NCI-H460 (cell line): ENCODE measurements at regions not wholly inside any gene's neighbourhood (a gene's known extent, or its start where the extent isn't known, plus 50 kb on each side); places are given as distances from the start of the nearest gene placed in this dataset.

ENCODE experiments used
- DNase-seq: peaks from one replicate; pipeline ENCODE4 v3.0.0-alpha.2; 2016; ENCODE audit warnings: low read depth; ENCODE audit errors: extremely low read depth

DNA sequence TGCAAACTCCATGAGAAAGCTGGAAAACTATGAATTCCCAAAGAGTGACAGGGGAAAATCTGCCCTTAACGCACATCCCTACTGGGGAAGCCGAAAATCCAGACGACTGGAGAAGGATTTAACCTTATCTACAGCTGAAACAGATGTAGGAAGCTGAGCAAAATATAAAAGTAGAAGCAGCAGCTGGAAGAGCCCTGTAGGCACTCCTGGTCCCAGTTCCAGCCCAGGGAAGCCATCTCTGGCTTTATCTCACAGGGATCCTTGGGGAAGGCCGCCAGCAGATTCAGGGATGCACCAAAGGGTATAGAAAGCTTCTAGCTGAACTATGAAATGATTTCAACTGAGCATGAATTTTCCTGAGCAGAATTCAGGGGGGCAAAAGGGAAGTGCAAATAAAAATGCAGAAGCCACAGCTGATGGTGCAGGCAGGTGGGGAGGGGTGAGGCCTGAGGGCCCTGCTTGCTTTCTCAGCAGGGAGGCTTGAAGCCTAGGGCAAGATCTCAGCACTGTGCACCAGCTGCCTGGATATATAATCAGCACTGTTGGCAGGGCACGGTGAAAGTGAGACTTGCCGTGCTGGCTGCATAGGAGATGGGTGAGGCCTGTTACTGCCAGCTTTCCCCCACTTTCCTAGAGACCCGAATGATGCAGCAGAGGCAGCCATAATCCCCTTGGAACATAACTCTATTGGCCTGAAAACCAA, 2019.5 kb upstream of the NUDT12 start:
- no peak for DNase-seq

DNA sequence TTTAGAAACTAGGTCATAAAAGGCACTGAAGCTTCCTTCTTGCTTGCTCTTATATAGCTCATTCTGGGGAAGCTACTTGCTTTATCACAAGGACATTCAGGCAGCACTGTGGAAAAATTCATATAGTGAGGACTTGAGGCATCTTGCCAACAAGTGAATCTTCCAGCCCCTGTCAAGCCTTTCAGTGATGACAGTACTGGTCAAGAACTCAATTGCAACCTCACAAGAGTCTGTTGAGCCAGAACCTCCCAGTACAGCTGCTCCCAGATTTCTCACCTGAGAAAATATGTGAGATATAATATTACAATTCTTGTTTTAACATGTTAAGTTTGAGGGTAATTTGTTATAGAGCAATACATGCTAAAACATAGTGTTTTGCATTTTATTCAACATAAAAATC, 2011.0 kb upstream of the NUDT12 start:
- DNase-seq, result no peak

DNA sequence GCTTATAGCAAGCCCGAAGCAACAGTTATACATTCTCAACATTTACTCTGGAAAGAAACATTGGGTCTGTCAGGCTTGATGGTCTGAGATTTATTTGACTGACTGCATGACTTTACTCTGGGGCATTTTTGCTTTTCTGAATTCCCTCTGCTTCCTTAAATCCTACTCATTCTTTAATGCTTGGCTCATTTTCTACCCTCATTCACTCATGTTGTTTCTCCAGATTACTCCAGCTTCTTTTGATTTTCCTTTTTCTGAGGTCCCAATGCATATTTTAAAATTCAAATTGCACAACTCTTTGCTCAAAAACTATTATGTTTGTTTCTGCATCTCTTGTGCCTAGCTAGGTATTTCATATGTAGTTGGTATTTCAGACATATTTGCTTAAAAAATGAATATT, 2002.9 kb upstream of the NUDT12 start:
- no peak for DNase-seq

DNA sequence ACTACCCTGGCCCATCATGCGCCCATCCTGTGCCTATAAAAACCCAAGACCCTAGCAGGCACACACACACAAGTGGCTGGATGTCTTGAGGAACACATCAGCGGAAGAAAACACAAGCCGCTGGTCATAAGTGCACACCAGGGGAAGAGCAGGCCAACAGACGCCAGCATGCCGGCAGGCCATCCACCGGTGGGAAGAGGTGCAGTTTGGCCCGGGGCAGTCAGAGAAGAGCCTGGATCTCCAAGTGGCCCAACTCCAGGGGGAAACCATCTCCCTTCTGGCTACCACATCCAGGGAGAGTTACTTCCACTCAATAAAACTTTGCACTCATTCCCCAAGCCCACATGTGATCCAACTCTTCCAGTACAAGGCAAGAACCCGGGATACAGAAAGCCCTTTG, 2001.3 kb upstream of the NUDT12 start:
- DNase-seq, result no peak

DNA sequence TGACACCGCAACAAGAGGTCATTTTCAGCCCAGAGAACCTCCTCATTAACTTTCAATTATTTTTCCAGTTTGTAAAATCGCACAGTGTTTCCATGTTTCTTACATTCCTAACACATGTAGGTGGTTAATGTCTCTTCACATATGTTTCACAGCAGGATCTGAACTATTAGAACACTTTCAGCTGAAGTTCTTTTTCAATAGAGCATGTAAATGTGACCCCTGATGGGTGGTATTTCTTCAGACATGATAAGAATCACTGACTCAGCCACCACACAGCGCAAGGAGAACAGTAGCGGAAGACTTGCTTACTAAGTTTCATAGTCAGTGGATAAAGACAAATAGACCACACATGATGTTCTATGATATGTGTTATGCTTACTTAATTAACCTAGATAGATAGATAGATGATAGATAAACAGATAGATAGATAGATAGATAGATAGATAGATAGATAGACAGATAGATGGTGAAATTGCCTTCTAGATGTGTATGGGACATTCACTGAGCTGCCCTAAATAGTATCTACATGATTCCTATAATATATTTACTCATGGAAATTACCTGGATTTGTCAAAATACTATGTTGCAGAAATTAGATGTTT, 1992.1 kb upstream of the NUDT12 start:
- DNase-seq, result no peak

DNA sequence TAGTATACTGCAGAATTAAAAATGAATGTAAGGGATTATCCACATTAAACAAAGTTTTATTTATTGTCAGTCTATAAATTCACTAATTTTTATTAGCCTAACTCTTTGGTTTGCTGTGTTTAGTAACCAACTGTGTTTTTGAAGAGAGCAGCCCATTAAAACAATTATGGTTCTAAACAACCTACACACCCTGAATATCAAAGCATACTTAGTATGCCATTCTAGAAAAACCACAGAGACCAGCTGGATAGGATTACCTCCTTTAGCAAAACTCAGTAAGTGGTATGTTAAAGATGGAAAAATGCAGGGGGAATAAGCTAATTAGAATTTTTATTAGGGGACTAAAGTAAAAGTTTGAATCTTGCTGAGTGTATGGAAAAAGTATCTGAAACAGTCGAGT, 1981.7 kb upstream of the NUDT12 start:
- no peak for DNase-seq

DNA sequence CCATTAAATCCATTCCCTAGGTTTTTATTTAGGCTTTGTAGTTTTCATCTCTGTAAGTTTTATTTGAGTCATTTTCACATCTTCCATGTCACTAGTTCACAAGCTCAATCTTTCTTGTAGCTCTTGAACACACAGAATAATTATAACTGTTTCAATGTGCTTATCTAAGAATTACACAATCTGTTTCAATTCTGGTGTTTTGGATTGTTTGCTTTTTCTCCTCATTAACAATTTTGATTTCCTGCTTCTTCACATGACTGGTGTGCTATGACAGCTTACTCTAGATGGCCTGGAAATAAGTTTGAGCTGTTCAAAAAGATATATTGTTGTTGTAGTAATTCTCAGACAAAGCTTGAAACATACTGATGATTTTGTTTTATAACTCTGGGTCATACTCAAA, 1974.1 kb upstream of the NUDT12 start:
- no peak for DNase-seq

DNA sequence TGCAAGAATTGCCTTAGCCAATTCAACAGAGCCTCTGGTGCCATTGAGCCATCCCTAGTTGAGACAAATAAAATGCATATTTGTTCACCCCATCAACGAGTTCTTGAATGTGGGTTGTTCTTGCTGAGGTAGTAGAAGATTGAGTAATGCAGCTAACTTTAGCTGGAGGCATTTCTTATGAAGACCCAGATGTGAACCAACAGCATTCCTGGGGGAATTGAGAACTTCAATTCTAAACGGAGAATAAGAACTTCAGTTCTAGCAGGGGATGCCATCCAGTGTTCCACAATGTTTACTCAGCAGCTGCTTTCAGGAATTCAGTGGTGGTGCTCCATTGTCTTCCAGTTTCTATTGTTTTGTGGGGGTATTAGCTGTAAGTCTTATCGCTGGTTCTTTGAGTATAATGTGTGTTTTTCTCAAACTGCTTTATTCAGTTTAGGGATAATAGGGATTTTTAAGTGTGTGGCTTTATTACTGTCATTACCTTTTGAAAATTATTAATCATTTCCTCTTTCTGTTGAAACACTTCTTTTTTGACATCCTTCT, 1968.2 kb upstream of the NUDT12 start:
- DNase-seq, result no peak

DNA sequence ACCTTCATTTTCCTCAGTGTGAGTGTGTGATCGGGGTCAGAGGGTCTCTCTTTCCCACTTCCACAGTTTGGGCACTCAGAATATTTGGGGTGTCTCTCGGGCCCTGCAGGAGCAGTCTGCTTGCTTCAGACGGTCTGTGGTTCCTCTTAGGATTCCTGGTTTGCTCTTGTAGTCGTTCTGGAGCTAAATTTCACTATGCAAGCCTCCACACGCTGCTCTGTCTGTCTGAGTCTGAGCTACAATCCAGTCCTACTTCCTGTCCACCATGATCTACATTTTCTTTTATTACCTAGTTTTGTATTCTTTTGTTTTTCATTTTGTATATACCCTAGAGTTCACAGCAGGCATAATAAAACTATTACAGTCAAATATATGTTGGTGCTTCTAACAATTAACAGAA, 1967.3 kb upstream of the NUDT12 start:
- DNase-seq, result no peak

DNA sequence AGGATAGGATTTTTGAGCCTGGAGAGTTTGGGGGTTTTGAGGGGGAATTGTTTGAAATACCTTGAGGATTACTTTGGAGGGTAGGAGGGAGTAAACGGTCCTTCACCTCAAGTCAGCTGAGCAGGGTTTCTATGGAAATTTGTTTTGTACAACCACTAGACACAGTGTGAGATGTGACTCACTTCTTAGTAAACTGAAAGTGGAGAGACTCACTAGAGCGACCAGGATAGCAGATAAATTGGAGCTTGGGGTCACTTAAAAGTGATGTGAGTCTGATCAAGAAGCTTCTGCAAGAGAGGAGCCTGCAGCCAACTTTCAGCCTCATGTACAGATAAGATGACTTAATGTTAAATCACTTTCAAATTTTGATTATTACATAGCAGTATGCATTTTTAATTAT, 1945.9 kb upstream of the NUDT12 start:
- DNase-seq, result peak; percentile 45

DNA sequence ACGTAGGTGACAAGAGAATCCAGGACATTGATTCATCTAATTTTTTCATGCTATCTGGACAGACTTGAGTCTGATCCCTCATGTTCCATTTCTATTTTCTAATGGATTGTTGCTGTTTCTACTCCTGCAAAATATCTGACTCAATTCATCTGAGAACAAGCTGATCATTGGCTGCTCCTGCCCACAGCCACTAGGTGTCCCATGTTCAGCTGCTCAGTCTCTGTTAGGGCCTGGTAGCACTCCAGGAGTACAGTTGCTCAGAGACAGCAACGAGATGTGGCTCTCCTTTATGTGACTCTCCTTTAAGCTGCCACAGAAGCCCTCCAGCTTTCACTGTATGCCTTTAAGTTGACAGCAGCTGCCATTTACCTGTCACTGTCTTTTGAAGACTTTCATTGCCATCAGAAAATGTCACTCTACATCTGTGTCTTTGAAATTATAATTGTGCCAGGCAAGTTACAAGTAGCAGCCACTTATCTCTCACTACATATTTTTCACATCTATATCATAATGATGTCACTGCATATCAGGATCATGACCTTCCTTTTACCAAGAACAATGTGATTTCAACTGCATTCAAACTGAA, 1944.2 kb upstream of the NUDT12 start:
- DNase-seq, result peak; percentile 73

DNA sequence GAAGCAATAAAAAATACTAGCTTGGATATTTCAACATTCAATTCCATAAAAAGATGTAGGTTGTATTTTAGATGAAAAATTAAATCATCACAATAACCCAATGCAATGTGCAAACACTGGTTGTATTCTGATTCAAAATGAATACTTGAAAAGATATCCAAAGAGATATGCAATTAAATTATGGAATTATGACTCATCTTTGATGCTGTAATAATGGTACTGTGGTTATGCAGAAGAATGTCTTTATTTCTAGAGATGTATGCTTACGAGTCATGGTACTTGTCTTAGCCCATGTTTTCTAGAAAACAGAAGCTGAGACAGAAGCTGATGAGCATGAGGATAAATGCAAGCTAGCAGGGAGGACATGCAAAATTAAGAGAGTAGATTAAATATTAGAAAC, 1941.4 kb upstream of the NUDT12 start:
- DNase-seq, result no peak

DNA sequence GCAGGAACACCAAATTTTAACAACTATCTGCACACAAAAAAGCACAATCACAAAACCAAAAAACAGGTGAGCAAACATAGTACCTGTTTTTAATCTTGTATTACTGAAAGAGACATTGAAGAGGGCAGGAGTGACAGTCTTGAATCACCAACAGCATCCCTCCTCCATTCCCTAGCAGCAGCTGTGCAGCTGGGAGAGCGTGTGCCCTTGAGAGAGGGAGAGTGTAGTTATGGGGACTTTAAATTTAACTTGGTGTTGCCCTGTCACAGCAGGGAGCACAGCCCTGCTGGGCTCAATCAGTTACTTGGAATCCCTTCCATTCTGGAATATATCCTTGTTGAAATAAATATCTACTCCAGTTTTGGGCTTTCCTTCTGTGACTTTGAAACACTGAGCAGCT, 1938.7 kb upstream of the NUDT12 start:
- no peak for DNase-seq

DNA sequence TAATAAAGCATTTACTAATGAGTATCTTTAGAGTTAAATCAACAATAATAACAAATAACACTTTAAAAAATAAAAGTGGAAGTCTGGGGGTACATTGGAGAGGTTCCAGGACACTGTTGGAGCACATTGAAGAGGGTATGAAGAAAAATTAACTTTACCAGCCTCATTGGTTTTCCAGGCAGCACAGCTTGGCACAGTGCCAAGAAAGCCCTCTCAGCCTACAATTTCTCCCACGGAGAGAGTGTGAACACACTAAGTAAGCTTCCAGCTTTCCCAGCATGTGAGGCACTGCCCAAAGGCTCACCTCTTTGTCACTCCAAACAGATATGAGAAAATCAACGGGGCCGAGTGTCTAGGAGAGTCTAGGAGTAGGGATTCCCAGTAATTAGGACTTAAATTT, 1912.8 kb upstream of the NUDT12 start:
- no peak for DNase-seq

DNA sequence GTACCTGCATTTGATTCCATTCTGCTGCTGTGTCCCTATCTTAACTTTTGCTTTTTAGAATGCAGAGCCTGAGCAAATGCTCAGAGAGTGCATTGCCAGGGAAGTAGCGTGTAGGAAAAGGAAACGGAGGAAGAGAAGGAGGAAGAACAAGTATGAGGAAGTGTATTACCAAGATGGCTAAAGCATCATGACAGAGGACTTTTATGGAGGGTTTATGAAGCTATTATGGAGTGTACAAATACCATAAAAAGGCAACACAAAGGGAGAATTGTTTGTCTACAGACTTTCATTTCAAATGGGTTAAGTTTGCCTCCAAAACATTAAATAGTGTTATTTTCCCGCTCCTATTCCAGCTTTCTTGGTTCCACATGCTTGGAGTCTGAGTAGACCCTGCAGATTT, 1899.8 kb upstream of the NUDT12 start:
- no peak for DNase-seq

DNA sequence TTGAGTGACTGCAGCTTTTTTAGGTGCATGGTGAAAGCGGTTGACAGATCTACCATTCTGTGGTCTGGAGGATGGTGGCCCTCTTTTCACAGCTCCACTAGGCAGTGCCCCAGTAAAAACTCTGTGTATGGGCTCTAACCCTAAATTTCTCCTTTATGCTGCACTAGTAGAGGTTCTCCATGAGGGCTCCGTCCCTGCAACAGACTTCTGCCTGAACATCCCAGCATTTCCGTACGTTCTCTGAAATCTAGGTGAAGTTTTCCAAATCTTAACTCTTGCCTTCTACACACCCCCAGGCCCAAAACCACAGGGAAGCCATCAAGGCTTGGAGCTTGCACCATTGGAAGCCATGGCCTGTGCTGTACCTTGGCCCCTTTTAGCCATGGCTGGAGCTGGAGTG, 1898.1 kb upstream of the NUDT12 start:
- no peak for DNase-seq

DNA sequence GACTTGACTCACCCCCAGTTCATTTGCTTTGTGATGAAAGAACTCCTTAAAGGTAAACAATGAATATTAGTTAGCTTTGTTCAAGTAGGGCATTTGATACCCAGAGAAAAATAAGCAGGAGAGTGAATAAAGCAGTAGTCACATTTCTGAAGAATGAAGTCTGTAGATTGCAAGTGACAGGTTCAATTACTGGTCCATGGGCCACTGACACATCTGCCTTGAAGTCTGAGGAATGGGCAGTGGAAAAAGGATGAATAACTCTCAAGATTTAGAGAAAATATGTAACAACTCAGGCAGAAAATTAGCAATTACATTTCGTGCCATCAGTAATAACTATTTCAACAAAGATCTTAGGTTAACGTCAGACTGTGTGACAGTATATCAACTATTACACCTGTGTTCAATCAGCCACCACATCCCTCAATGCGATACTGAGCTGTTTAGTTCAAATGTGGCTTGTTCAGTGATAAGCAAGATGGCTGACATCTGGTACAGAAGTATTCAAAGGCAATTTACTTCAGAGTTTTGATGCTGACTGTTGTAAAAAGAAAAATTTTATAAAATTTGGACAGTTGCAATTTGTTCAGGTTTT, 1890.7 kb upstream of the NUDT12 start:
- DNase-seq, result no peak

DNA sequence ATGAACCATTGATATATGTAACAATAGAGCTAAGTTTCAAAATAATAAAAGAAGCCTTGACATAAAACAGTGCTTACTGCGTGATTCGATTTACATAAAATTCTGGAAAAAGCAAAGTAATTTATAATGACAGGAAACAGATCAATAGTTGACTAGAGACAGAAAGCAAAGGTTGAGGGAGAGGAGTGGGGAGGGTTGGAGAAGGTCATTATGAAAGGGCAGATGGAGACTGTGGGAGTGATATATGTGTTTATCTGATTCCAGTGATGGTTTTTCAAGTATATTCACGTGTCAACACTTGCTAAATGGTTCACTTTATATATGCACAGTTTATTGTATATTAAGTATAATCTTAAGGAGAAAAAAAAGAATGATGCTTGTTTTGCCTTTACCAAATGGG, 1885.7 kb upstream of the NUDT12 start:
- no peak for DNase-seq

DNA sequence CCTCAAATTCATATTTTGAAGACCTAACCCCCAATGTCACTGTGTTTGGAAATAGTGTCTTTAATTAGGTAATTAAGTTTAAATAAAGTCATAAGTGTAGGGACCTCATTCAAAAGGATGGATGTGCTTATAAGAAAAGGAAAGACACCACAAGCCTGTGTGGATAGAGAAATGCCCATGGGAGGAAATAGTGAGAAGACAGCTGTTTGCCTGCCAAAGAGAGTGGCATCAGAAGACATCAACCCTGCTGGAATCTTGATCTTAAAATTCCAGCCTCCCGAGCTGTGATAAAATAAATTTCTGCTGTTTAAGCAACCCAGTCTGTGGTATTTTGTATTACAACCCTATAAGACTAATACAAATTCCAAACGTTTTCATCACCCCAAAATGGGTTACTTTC, 1867.9 kb upstream of the NUDT12 start:
- no peak for DNase-seq

DNA sequence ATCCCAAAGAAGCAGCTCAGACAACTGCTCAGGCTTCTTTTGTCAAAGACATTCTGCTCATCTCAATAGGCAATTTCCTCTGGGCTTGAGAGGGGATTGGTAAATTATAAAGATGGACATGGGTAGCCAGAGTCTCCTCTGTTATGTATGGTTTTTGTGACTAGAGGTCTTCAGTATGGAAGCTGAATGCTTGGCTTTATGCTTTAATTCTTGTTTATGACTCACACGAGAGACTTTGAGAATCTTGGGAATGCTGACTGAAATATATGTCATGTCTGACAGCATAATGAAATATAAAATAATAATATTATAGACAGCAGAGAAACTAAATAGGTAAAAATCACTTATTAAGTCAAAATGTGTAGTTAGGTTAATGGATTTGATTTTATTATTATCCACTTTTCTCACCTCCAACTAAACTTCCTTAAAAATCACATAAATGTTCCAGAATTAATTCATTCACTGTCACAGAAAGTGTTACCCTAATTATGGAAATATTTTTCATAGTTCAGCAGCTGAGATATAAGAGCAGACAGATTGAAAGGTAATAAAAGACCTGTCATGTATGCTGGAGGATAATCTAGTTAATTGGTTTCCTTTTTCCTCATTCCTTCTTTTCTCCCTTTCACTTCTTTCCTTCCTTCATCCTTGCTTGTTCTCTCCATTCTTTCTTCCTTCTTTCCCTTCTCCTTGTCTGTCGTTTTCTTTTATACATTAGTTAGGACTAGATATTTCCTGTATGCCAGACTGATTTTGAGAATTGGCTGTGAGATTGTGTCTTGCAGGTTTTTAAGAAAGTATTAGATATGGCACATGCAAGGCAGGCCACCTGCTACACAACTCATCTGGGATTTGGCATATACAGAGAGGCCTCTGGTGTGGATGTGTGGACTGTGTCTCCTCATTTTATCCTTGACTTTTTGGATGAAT, 1866.1 kb upstream of the NUDT12 start:
- DNase-seq, result no peak

DNA sequence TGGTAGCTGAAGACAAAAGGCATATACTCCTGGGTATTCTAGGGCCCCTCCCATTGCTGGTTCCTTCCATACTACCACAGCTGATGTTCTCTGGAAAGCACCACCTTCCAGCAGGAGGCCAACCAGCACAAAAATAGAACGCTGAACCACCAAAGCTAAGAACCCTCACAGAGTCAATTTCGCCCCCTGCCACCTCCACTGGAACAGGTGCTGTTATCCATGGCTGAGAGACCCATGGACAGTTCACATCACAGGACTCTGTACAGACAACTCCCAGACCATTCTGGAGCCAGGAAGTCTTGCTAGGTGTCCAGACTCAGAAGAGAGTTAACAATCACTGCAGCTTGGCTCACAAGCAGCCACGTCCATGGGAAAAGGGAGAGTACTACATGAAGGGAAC, 1851.5 kb upstream of the NUDT12 start:
- no peak for DNase-seq
